ENCODE measurements at regions not wholly inside any gene's neighbourhood (a gene's known extent, or its start where the extent isn't known, plus 50 kb on each side); places are given as distances from the start of the nearest gene placed in this dataset.

GRCh38 chr4:148883435-148883834, 441.2 kb upstream of the NR3C2 start:
- no peak for TF ChIP-seq CTCF (IDR thresholded peaks at IDR 0.05; ENCODE audit: low read depth, low read length, missing control alignments)
- no peak for DNase-seq (ENCODE audit: extremely low read depth, low read depth)
- no peak overlapping the region for H3K4me3 ChIP-seq (replicated peaks; ENCODE audit: low read depth, low read length)

GRCh38 chr4:148881860-148882643, 439.8 kb upstream of the NR3C2 start:
- H3K4me3 ChIP-seq (replicated peaks; ENCODE audit: low read depth, low read length) = no peak overlapping the region
- TF ChIP-seq CTCF (IDR thresholded peaks at IDR 0.05; ENCODE audit: low read depth, low read length, missing control alignments) = no peak
- DNase-seq (ENCODE audit: extremely low read depth, low read depth) = no peak

- no peak overlapping the region for H3K4me3 ChIP-seq (replicated peaks; ENCODE audit: low read depth, low read length)
- no peak for TF ChIP-seq CTCF (IDR thresholded peaks at IDR 0.05; ENCODE audit: low read depth, low read length, missing control alignments)
- DNase-seq (ENCODE audit: extremely low read depth, low read depth) = no peak
Measured at GRCh38 chr4:148874331-148874730, 432.1 kb upstream of the NR3C2 start.

- DNase-seq (ENCODE audit: extremely low read depth, low read depth) = no peak
- TF ChIP-seq CTCF (IDR thresholded peaks at IDR 0.05; ENCODE audit: low read depth, low read length, missing control alignments) = no peak
- no peak overlapping the region for H3K4me3 ChIP-seq (replicated peaks; ENCODE audit: low read depth, low read length)
Measured at GRCh38 chr4:148868191-148868590, 426.0 kb upstream of the NR3C2 start.

- H3K4me3 ChIP-seq (replicated peaks; ENCODE audit: low read depth, low read length) = no peak overlapping the region
- TF ChIP-seq CTCF (IDR thresholded peaks at IDR 0.05; ENCODE audit: low read depth, low read length, missing control alignments) = no peak
- no peak for DNase-seq (ENCODE audit: extremely low read depth, low read depth)
Measured at GRCh38 chr4:148866666-148867065, 424.5 kb upstream of the NR3C2 start.

GRCh38 chr4:148857973-148858534, 415.8 kb upstream of the NR3C2 start:
- DNase-seq (ENCODE audit: extremely low read depth, low read depth) = no peak
- H3K4me3 ChIP-seq (replicated peaks; ENCODE audit: low read depth, low read length) = no peak overlapping the region
- no peak for TF ChIP-seq CTCF (IDR thresholded peaks at IDR 0.05; ENCODE audit: low read depth, low read length, missing control alignments)

Measured in HFF-Myc (cell line).